ENCODE measurements at regions not wholly inside any gene's neighbourhood (a gene's known extent, or its start where the extent isn't known, plus 50 kb on each side); places are given as distances from the start of the nearest gene placed in this dataset.

DNA sequence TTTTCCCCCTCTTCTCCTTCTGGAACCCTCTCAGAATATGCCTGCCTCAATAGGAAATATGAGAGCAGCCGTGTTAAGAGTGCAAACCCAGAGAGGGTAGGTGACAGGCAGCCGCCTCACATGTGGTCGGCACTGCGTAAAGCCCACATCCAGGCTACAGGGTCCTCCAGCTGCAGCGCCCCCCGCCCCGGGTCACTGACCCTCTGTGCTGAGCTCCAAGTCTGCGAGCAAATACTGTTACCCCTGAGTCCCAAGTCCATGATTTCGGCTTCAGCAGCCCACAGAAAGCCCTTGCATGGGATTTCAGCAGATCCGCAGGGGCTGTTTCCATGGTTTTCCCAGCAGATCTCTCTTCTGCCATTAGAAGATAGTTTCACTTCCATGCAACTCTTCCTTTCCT is 186.9 kb upstream of the IRS2 start:
- Histone ChIP-seq H3K79me2 (ENCODE audit: insufficient read depth) (no peaks in the 10 kb centered on the region), H3K9me2 (ENCODE audit: insufficient read depth) (no peaks in the 10 kb centered on the region), H3K9ac (no peak overlapping the region), H3K4me1 (ENCODE audit: insufficient read depth) (no peaks in the 10 kb centered on the region), H3K4me2 (ENCODE audit: unreplicated experiment) (no peak overlapping the region), H3F3A (ENCODE audit: insufficient read depth) (no peaks in the 10 kb centered on the region), H3K4me3 (no peak overlapping the region), H3K36me3 (ENCODE audit: low read depth) (no peaks in the 10 kb centered on the region), H3K27me3 (replicated peaks; ENCODE audit: insufficient read depth) (no peaks in the 10 kb centered on the region), H3K27ac (no peak overlapping the region), H4K20me1 (ENCODE audit: insufficient read depth) (no peaks in the 10 kb centered on the region), H2AFZ (no peak overlapping the region), H3K9me3 (ENCODE audit: low read depth) (no peaks in the 10 kb centered on the region)
- in situ Hi-C loops (cut with MboI) = no loop called here
- TF ChIP-seq EZH2phosphoT487 (IDR thresholded peaks at IDR 0.05; ENCODE audit: insufficient read depth, low read depth) (no peak), EZH2 (IDR thresholded peaks at IDR 0.05; ENCODE audit: insufficient read depth, poor library complexity, severe bottlenecking) (no peak)
- 90 to 93% methylated on average over 10 of the region's 10 CpGs for WGBS, 2 experiments (ENCODE audit: low coverage in 1 of 2, low lambda C conversion rate in 2 of 2, missing lambda C conversion rate in 2 of 2)
- DNase-seq = no peak

GRCh38 chr13:109971456-109972090 is 185.2 kb upstream of the IRS2 start:
- Histone ChIP-seq H3K9ac (no peak overlapping the region), H3K36me3 (ENCODE audit: low read depth) (no peaks in the 10 kb centered on the region), H3F3A (ENCODE audit: insufficient read depth) (no peaks in the 10 kb centered on the region), H3K79me2 (ENCODE audit: insufficient read depth) (no peaks in the 10 kb centered on the region), H2AFZ (peak overlapping the region; percentile 54), H3K27ac (no peak overlapping the region), H3K9me3 (ENCODE audit: low read depth) (no peaks in the 10 kb centered on the region), H3K27me3 (replicated peaks; ENCODE audit: insufficient read depth) (no peaks in the 10 kb centered on the region; the same call in 1 of the 2 replicates), H4K20me1 (ENCODE audit: insufficient read depth) (no peaks in the 10 kb centered on the region), H3K4me2 (ENCODE audit: unreplicated experiment) (peak overlapping the region; percentile 45), H3K9me2 (ENCODE audit: insufficient read depth) (no peaks in the 10 kb centered on the region), H3K4me1 (ENCODE audit: insufficient read depth) (no peaks in the 10 kb centered on the region), H3K4me3 (no peak overlapping the region)
- TF ChIP-seq EZH2 (IDR thresholded peaks at IDR 0.05; ENCODE audit: insufficient read depth, poor library complexity, severe bottlenecking) = no peak
- TF ChIP-seq EZH2phosphoT487 (IDR thresholded peaks at IDR 0.05; ENCODE audit: insufficient read depth, low read depth) = no peak
- peak; percentile 30 for DNase-seq
- in situ Hi-C loops (cut with MboI) = no loop called here
- WGBS, 2 experiments (ENCODE audit: low coverage in 1 of 2, low lambda C conversion rate in 2 of 2, missing lambda C conversion rate in 2 of 2) = 26 to 29% methylated on average over 10 of the region's 10 CpGs

DNA sequence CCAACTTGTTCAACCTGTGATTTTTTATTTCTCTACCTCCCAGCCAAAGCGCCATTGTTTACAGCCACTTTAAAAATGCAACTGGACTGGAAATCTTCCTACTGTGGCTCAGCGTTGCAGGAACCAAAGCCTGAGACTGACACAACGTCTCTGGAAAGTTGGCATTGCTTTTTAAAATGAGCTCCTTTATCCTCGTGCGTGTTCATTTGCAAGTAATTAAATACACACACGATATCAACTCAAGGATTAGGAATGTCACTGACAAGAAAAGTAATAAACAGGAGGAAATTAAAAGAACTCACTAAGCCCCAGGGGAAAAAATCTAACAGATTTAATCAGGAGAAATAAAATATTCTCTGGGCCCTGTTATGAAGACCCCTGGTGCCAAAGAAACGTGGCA is 184.6 kb upstream of the IRS2 start:
- H4K20me1 ChIP-seq (ENCODE audit: insufficient read depth) = no peaks in the 10 kb centered on the region
- H3K27me3 ChIP-seq (replicated peaks; ENCODE audit: insufficient read depth) = no peaks in the 10 kb centered on the region; the same call in 1 of the 2 replicates
- no peak overlapping the region for H3K27ac ChIP-seq
- no peaks in the 10 kb centered on the region for H3K36me3 ChIP-seq (ENCODE audit: low read depth)
- no peaks in the 10 kb centered on the region for H3K4me1 ChIP-seq (ENCODE audit: insufficient read depth)
- WGBS, 2 experiments (ENCODE audit: low coverage in 1 of 2, low lambda C conversion rate in 2 of 2, missing lambda C conversion rate in 2 of 2) = 7 to 14% methylated on average over 7 of the region's 7 CpGs
- H2AFZ ChIP-seq = peak overlapping the region; percentile 54
- in situ Hi-C loops (cut with MboI) = no loop called here
- peak; percentile 61 for DNase-seq
- peak overlapping the region; percentile 45 for H3K4me2 ChIP-seq (ENCODE audit: unreplicated experiment)
- no peak overlapping the region for H3K4me3 ChIP-seq
- no peaks in the 10 kb centered on the region for H3K79me2 ChIP-seq (ENCODE audit: insufficient read depth)
- H3K9me2 ChIP-seq (ENCODE audit: insufficient read depth) = no peaks in the 10 kb centered on the region
- no peak overlapping the region for H3K9ac ChIP-seq
- no peak for TF ChIP-seq EZH2 (IDR thresholded peaks at IDR 0.05; ENCODE audit: insufficient read depth, poor library complexity, severe bottlenecking)
- TF ChIP-seq EZH2phosphoT487 (IDR thresholded peaks at IDR 0.05; ENCODE audit: insufficient read depth, low read depth) = no peak
- H3K9me3 ChIP-seq (ENCODE audit: low read depth) = no peaks in the 10 kb centered on the region
- H3F3A ChIP-seq (ENCODE audit: insufficient read depth) = no peaks in the 10 kb centered on the region

DNA sequence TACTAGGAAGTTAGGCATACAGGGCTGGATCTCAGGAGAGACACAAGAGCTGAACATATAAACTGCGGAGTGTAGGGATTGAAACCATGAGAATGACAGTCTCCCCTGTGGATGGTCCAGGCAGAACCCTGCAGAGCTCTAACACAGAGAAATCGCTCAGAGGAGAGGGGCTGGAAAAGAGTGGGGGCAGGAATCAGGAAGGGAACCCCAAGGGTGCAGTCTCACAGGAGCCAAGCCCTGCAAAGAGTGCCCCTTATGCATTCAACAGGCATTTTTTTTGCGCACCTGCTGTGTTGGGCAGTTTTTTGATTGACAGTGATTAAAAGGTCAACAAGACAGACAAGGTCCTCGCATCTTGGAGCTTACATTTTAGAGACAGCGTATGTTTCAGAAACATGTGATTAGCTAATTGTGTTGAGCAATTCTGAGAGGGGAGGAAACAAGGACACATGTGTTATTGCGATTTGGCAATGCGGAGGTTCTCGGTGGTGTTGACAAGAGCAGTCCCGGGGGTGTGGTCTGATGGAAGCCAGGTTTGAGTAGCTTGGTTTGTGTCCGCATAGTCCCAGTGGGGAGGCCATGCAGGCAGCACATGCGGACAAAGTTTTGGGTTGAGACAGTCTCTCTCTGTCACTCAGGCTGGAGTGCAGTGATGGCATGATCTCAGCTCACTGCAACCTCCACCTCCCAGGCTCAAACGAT is 182.6 kb upstream of the IRS2 start:
- H4K20me1 ChIP-seq (ENCODE audit: insufficient read depth) = no peaks in the 10 kb centered on the region
- H3K27ac ChIP-seq = no peak overlapping the region
- 31 to 32% methylated on average over 12 of the region's 12 CpGs for WGBS, 2 experiments (ENCODE audit: low coverage in 1 of 2, low lambda C conversion rate in 2 of 2, missing lambda C conversion rate in 2 of 2)
- H3K4me1 ChIP-seq (ENCODE audit: insufficient read depth) = no peaks in the 10 kb centered on the region
- no peaks in the 10 kb centered on the region for H3K79me2 ChIP-seq (ENCODE audit: insufficient read depth)
- H2AFZ ChIP-seq = no peak overlapping the region
- TF ChIP-seq EZH2phosphoT487 (IDR thresholded peaks at IDR 0.05; ENCODE audit: insufficient read depth, low read depth) = no peak
- no peaks in the 10 kb centered on the region for H3K9me2 ChIP-seq (ENCODE audit: insufficient read depth)
- DNase-seq = peak; percentile 26
- no peak overlapping the region for H3K4me3 ChIP-seq
- H3K36me3 ChIP-seq (ENCODE audit: low read depth) = no peaks in the 10 kb centered on the region
- no peaks in the 10 kb centered on the region for H3K9me3 ChIP-seq (ENCODE audit: low read depth)
- H3K4me2 ChIP-seq (ENCODE audit: unreplicated experiment) = no peak overlapping the region
- H3K9ac ChIP-seq = no peak overlapping the region
- in situ Hi-C loops (cut with MboI) = no loop called here
- H3K27me3 ChIP-seq (replicated peaks; ENCODE audit: insufficient read depth) = no peaks in the 10 kb centered on the region; the same call in 1 of the 2 replicates
- no peaks in the 10 kb centered on the region for H3F3A ChIP-seq (ENCODE audit: insufficient read depth)

All from GM23248 (cell line).